Spinal cord (tissue), 9 donors: ENCODE measurements at regions not wholly inside any gene's neighbourhood (a gene's known extent, or its start where the extent isn't known, plus 50 kb on each side); places are given as distances from the start of the nearest gene placed in this dataset.

ENCODE experiments used
- DNase-seq, 6 donors: peaks; one replicate each; pipeline versions ENCODE4 v3.0.0 to v3.0.0-alpha.2; 2013 to 2015; ENCODE audit warnings: low spot score in 6 of 6, low read depth in 4 of 6
- H3K27ac ChIP-seq: one replicate; pipeline ENCODE4 v1.5.1; 2013; ENCODE audit warnings: low read depth, low read length, control low read depth
- H3K27me3 ChIP-seq: one replicate; pipeline ENCODE4 v1.6.1; 2013; ENCODE audit warnings: low read length; ENCODE audit not compliant: control insufficient read depth, insufficient read depth
- H3K36me3 ChIP-seq: one replicate; pipeline ENCODE4 v1.6.1; 2013; ENCODE audit warnings: low read length; ENCODE audit not compliant: control insufficient read depth, insufficient read depth
- H3K4me1 ChIP-seq: one replicate; pipeline ENCODE4 v1.6.1; 2013; ENCODE audit warnings: low read length; ENCODE audit not compliant: control insufficient read depth, insufficient read depth
- H3K4me3 ChIP-seq: one replicate; pipeline ENCODE4 v1.5.1; 2013; ENCODE audit warnings: low read depth, low read length, control low read depth
- H3K9me3 ChIP-seq: one replicate; pipeline ENCODE4 v1.6.1; 2013; ENCODE audit warnings: low read length; ENCODE audit not compliant: control insufficient read depth, insufficient read depth
- WGBS: methylation state at CpG from one replicate; pipeline ENCODE4 v1.1.5; 2013; ENCODE audit warnings: missing lambda C conversion rate; ENCODE audit not compliant: insufficient coverage; 5-methylcytosine and 5-hydroxymethylcytosine counted together
- donor health status: healthy.

DNA sequence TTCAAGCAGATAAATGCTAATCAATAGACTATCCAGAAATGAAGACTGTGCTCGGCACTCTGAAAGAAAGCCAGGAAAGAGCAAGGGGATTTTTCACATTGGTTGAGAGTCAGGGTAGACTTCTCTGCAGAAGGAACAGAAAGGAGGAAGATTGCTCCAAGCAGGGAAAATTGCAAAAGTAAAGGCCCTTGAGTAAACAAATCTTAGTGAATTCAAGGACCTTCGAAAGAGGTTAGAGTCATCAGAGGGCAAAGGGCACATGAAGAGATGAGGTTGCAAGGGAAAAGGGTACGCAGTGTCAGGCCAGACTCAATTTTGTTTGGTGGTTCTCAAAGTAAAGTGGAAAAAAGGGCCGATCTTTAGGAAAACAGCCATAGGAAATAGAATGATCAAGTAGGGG lies 157.6 kb upstream of the RAI14 start:
- Histone ChIP-seq H3K27ac (no peak overlapping the region), H3K4me1 (peaks cover 30% of the 10 kb centered on the region), H3K27me3 (no peaks in the 10 kb centered on the region), H3K9me3 (no peaks in the 10 kb centered on the region), H3K4me3 (no peak overlapping the region), H3K36me3 (no peaks in the 10 kb centered on the region)
- 89% methylated on average over 4 of the region's 4 CpGs for WGBS
- no peak for DNase-seq

GRCh38 chr5:34499001-34499734 lies 157.0 kb upstream of the RAI14 start:
- peaks cover 34% of the 10 kb centered on the region for H3K4me1 ChIP-seq
- WGBS = 100% methylated on average over 1 of the region's 5 CpGs
- no peaks in the 10 kb centered on the region for H3K9me3 ChIP-seq
- no peaks in the 10 kb centered on the region for H3K27me3 ChIP-seq
- no peaks in the 10 kb centered on the region for H3K36me3 ChIP-seq
- H3K4me3 ChIP-seq = no peak overlapping the region
- H3K27ac ChIP-seq = no peak overlapping the region
- no peak for DNase-seq

GRCh38 chr5:34500236-34500847 lies 155.8 kb upstream of the RAI14 start:
- no peak overlapping the region for H3K4me3 ChIP-seq
- WGBS = 94% methylated on average over 7 of the region's 9 CpGs
- H3K4me1 ChIP-seq = peaks cover 36% of the 10 kb centered on the region
- H3K27ac ChIP-seq = no peak overlapping the region
- no peaks in the 10 kb centered on the region for H3K9me3 ChIP-seq
- no peaks in the 10 kb centered on the region for H3K27me3 ChIP-seq
- no peaks in the 10 kb centered on the region for H3K36me3 ChIP-seq
- DNase-seq = no peak

- no peaks in the 10 kb centered on the region for H3K36me3 ChIP-seq
- peaks cover 32% of the 10 kb centered on the region for H3K4me1 ChIP-seq
- H3K4me3 ChIP-seq = no peak overlapping the region
- no peak overlapping the region for H3K27ac ChIP-seq
- H3K9me3 ChIP-seq = no peaks in the 10 kb centered on the region
- H3K27me3 ChIP-seq = no peaks in the 10 kb centered on the region
- 100% methylated on average over 1 of the region's 2 CpGs for WGBS
- peak in 1 of 6 donors; percentile 72 for DNase-seq
Measured at GRCh38 chr5:34501016-34501415, 155.1 kb upstream of the RAI14 start.

GRCh38 chr5:34501840-34502239 lies 154.3 kb upstream of the RAI14 start:
- no peaks in the 10 kb centered on the region for H3K36me3 ChIP-seq
- H3K4me3 ChIP-seq = no peak overlapping the region
- peaks cover 25% of the 10 kb centered on the region for H3K4me1 ChIP-seq
- no peaks in the 10 kb centered on the region for H3K9me3 ChIP-seq
- DNase-seq = no peak
- no peaks in the 10 kb centered on the region for H3K27me3 ChIP-seq
- 100% methylated on average over 1 of the region's 3 CpGs for WGBS
- H3K27ac ChIP-seq = no peak overlapping the region

- Histone ChIP-seq H3K27me3 (no peaks in the 10 kb centered on the region), H3K4me3 (no peak overlapping the region), H3K36me3 (no peaks in the 10 kb centered on the region), H3K27ac (no peak overlapping the region), H3K4me1 (peaks cover 18% of the 10 kb centered on the region), H3K9me3 (no peaks in the 10 kb centered on the region)
- no peak for DNase-seq
- whole genome bisulfite sequencing = 70% methylated on average over 3 of the region's 7 CpGs
Measured at GRCh38 chr5:34502581-34502980, 153.5 kb upstream of the RAI14 start.

DNA sequence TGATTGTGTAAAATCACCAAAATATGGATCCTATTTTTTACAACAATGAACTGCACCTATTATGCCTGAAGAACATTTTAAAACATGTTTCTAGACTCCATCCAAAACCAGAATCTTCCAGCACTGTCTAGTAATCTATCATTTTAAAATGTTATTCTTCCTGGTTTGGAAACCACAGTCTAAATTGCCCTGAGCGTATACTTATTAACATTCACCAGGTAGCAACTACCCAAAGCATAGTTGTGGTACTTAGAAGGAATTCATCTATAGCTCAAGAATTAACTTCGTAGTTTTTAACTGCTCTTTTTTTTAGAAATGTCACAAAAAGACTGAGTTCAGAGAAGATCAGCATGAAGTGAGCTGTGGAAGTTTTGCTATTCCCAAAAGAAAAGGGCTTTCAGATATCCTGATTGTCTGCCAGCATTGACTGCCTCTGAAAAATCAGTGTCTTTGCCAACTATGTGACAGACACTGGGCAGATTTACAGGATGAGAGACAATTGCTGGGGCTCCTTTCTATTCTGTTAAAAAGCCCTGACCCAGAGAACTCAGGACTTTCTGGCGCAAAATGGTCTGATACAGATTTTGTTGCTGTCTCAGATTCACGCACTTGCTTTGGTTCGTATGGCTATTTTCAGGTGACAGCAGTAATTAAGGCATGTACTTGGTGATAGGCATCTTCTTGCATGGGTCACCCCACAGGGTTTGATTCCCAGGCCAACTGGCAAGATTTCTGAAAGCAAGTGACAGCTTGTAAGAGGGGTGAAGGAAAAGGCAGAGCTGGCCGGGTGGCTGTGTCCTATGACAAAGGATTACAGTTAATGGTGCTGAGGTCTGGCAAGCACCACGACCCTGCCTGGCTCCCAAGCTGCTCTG lies 152.5 kb upstream of the RAI14 start:
- 17% methylated on average over 5 of the region's 7 CpGs for whole genome bisulfite sequencing
- DNase-seq = peak; percentile 52 to 95 (median 68)
- no peaks in the 10 kb centered on the region for H3K36me3 ChIP-seq
- H3K27me3 ChIP-seq = no peaks in the 10 kb centered on the region
- H3K4me1 ChIP-seq = peaks cover 15% of the 10 kb centered on the region
- H3K27ac ChIP-seq = peak overlapping the region; percentile 60
- H3K9me3 ChIP-seq = peaks cover 3% of the 10 kb centered on the region
- H3K4me3 ChIP-seq = no peak overlapping the region

- no peak overlapping the region for H3K27ac ChIP-seq
- H3K4me1 ChIP-seq = peaks cover 15% of the 10 kb centered on the region
- no peak for DNase-seq
- no peak overlapping the region for H3K4me3 ChIP-seq
- no peaks in the 10 kb centered on the region for H3K27me3 ChIP-seq
- H3K9me3 ChIP-seq = peaks cover 3% of the 10 kb centered on the region
- H3K36me3 ChIP-seq = no peaks in the 10 kb centered on the region
Measured at GRCh38 chr5:34504967-34505366, 151.2 kb upstream of the RAI14 start.

DNA sequence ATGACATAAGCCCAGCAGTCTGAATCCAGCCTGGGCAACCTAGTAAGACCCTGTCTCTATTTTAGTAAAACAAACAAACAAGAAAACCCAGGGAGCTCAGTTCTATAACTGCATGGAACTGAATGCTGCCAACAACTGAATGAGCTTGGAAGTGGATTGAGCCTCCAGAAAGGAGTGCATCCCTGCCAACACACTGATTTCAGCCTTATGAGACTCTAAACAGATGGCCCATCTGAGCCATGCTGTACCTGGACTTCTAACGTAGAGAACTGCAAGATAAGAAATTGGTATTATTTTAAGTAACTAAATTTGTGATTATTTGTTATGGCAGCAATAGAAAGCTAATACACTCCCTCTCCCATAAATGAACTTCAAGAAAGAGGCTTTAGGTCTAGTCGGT lies 150.4 kb upstream of the RAI14 start:
- WGBS = no CpG with 5 or more reads among the region's 2 CpGs
- peak in 1 of 6 donors; percentile 47 for DNase-seq

More for the DNA sequence above, 150.4 kb upstream of the RAI14 start:
- Histone ChIP-seq H3K36me3 (no peaks in the 10 kb centered on the region), H3K9me3 (peaks cover 3% of the 10 kb centered on the region), H3K27ac (no peak overlapping the region), H3K27me3 (no peaks in the 10 kb centered on the region), H3K4me1 (peaks cover 15% of the 10 kb centered on the region), H3K4me3 (no peak overlapping the region)
